Erythroblast (primary cell): ENCODE measurements at regions not wholly inside any gene's neighbourhood (a gene's known extent, or its start where the extent isn't known, plus 50 kb on each side); places are given as distances from the start of the nearest gene placed in this dataset.

Source experiments
- GATA1 ChIP-seq: IDR thresholded peaks from 2 replicates; pipeline ENCODE4 v1.6.1; 2011; ENCODE audit warnings: low read depth, mild to moderate bottlenecking, control low read depth, low read length, moderate library complexity
- POLR2A ChIP-seq: IDR thresholded peaks from 2 replicates; pipeline ENCODE4 v1.6.1; 2011; ENCODE audit warnings: mild to moderate bottlenecking, low read length

DNA sequence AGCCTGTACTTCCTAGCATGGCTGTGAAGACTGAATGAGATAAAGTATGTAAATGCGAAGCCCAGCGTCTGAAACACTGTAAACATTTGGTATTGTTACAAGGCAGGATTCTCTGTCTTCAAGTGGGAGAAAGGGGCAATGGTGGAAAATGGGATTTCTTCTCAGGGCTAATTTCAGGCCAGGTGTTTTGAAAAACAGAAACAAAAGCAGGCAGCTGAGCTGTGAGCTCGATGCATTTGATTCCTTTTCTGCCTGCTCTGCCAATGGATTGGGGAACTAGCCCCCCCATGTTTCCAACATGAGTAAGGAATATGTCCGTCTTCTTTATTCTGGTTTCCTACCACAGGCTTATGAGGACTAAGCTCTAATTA is 732.1 kb upstream of the AUTS2 start:
- TF ChIP-seq POLR2A (no peak), GATA1 (no peak)
